Mucosa of descending colon (tissue), 3 donors: ENCODE measurements at regions not wholly inside any gene's neighbourhood (a gene's known extent, or its start where the extent isn't known, plus 50 kb on each side); places are given as distances from the start of the nearest gene placed in this dataset.
"Not testable (repeated sequence)": the region's sequence is repeated elsewhere in the genome, so short reads cannot be mapped to it uniquely, and the experiment has no call there.

Experiments
- ATAC-seq: fragments of 200-7000 bp; cut with Tn5 transposase; one replicate; pipeline ENCODE4 v1.9.1; 2020; ENCODE audit warnings: mild to moderate bottlenecking, moderate library complexity
- DNase-seq, 3 donors: peaks; one replicate each; pipeline ENCODE4 v3.0.0-alpha.2; 2020
- H3K36me3 ChIP-seq: fragments of 200-600 bp; one replicate; pipeline ENCODE4 v1.8.0; 2021; ENCODE audit warnings: low read depth, mild to moderate bottlenecking
- H3K4me1 ChIP-seq: fragments of 200-600 bp; one replicate; pipeline ENCODE4 v1.8.0; 2021; ENCODE audit warnings: low read depth, mild to moderate bottlenecking
- H3K4me3 ChIP-seq: fragments of 200-600 bp; one replicate; pipeline ENCODE4 v1.8.0; 2021; ENCODE audit warnings: mild to moderate bottlenecking
- H3K9me3 ChIP-seq: fragments of 200-600 bp; one replicate; pipeline ENCODE4 v1.8.0; 2021; ENCODE audit warnings: mild to moderate bottlenecking
- intact Hi-C, 2 donors: fragments of 100-400 bp; cut with DNase I in 1 of 2; cut with micrococcal nuclease in 1 of 2; formaldehyde crosslinking; loops; one replicate each; pipeline versions ENCODE4 v1.11.0 to v1.11.1; 2022; cut with DNase I, micrococcal nuclease
- TF ChIP-seq, protein P1 (sequence below): fragments of 200-600 bp; IDR thresholded peaks from one replicate; pipeline ENCODE4 v1.8.0; 2022; ENCODE audit warnings: antibody characterized with exemption, mild to moderate bottlenecking
- donor health status: DM: no; HTN: no; CAD: no; lungs with moderate emphysema.
- donor health status: DM: no; HTN: no; CAD: no.
- donor health status: DM: no; HTN: yes; CAD: no.

DNA sequence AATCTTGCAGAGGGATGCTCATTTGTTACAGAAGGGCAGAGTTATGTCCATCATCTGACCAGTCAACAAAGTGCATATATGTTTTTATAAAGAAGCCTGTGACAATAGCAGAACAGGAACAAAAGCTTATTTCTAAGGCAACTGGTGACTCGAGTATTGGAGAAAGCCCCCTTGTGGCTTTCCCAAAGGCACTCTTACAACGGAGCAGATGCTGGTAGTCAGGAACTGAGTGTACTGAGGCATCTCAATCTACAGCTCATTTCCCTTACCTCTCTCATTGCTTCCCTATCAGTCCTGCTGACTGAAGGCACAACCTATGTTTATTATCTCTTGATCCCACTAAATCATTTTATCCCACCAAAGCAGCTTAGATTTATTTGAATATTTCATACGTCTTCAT, 557.1 kb upstream of the CHAC2 start:
- TF ChIP-seq, protein P1, sequence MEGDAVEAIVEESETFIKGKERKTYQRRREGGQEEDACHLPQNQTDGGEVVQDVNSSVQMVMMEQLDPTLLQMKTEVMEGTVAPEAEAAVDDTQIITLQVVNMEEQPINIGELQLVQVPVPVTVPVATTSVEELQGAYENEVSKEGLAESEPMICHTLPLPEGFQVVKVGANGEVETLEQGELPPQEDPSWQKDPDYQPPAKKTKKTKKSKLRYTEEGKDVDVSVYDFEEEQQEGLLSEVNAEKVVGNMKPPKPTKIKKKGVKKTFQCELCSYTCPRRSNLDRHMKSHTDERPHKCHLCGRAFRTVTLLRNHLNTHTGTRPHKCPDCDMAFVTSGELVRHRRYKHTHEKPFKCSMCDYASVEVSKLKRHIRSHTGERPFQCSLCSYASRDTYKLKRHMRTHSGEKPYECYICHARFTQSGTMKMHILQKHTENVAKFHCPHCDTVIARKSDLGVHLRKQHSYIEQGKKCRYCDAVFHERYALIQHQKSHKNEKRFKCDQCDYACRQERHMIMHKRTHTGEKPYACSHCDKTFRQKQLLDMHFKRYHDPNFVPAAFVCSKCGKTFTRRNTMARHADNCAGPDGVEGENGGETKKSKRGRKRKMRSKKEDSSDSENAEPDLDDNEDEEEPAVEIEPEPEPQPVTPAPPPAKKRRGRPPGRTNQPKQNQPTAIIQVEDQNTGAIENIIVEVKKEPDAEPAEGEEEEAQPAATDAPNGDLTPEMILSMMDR: no peak
- intact Hi-C loops: no loop called here

DNA sequence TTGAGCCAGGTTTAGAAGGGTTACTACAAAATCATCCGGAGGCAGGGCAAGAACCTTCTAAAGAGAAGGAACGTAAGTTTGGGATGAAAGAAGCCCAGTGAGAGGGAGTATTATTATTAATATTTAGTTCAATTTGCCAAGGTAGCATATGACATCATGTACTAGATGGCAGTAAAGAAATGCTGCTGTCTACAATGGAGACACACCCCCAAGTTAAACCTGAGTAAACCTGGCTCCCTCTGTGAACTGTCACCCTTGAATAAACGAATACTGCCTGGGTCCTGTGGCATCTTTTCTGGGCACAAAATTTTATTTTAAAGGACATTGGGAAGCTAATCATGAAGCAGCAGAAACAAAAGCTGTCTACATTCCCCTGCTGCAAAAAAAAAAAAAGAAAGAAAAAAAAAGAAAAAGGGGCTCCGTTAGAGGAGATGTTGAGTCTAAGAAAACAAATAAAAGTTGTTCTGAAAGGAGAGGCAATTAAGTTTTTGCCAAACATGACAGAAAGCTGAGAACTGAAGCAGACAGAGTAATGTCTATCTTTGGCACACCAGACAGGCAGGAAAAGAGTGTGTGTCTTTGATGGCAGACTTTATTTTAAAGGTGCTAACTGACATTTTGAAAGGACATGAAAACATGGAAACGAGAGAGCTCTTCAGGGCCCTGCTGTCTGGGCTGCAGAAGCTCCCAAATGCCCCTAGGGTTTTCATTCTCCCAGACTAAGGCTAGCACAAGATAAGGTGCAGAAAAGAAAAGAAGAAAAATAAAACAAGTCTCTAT, 557.7 kb upstream of the CHAC2 start:
- DNase-seq: no peak
- peak; percentile 64 for ATAC-seq
- TF ChIP-seq, protein P1: no peak
- no peak overlapping the region for H3K4me3 ChIP-seq
- H3K9me3 ChIP-seq: no peaks in the 10 kb centered on the region
- peaks cover 4% of the 10 kb centered on the region for H3K4me1 ChIP-seq
- H3K36me3 ChIP-seq: no peaks in the 10 kb centered on the region
- intact Hi-C loops: no loop called here

More for the DNA sequence above, 557.1 kb upstream of the CHAC2 start:
- DNase-seq (no peak), ATAC-seq (no peak)
- H3K36me3 ChIP-seq: no peaks in the 10 kb centered on the region
- H3K4me3 ChIP-seq: no peak overlapping the region
- peaks cover 4% of the 10 kb centered on the region for H3K4me1 ChIP-seq
- no peaks in the 10 kb centered on the region for H3K9me3 ChIP-seq

DNA sequence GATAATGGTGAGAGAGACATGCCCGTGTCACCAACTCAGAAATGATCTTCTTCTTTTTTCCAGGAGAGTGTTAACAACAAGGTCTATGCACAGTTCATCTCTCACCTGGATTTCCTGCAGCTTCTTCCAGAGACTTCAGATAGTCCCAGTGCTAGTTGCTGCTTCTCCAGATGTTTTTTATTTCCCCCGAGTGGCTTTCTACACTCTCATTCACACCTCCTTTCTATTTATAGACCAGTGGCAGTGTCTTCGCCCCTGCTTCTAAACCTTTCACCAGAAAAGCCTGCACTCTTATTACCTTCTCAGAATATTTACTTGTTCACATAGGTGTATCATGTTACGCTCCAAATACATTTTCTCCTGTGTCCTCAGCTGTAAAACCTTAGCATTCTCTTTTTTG, 558.8 kb upstream of the CHAC2 start:
- intact Hi-C loops: no loop called here
- no peak overlapping the region for H3K4me3 ChIP-seq
- no peak for ATAC-seq
- TF ChIP-seq, protein P1: no peak
- H3K36me3 ChIP-seq: no peaks in the 10 kb centered on the region
- H3K9me3 ChIP-seq: no peaks in the 10 kb centered on the region
- peaks cover 4% of the 10 kb centered on the region for H3K4me1 ChIP-seq
- no peak for DNase-seq

DNA sequence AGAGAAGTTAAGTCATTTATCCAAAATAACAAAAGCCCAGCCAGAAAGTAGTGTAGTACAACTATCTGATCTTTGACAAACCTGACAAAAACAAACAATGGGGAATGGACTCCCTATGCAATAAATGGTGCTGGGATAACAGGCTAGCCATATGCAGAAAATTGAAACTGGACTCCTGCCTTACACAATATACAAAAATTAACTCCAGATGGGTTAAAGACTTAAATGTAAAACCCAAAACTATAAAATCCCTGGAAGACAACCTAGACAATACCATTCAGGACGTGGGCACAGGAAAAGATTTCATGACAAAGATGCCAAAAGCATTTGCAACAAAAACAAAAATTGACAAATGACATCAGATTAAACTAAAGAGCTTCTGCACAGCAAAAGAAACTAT, 561.4 kb upstream of the CHAC2 start:
- H3K9me3 ChIP-seq, H3K4me1 ChIP-seq, DNase-seq, intact Hi-C loops, H3K36me3 ChIP-seq, H3K4me3 ChIP-seq, ATAC-seq: not testable (repeated sequence)

DNA sequence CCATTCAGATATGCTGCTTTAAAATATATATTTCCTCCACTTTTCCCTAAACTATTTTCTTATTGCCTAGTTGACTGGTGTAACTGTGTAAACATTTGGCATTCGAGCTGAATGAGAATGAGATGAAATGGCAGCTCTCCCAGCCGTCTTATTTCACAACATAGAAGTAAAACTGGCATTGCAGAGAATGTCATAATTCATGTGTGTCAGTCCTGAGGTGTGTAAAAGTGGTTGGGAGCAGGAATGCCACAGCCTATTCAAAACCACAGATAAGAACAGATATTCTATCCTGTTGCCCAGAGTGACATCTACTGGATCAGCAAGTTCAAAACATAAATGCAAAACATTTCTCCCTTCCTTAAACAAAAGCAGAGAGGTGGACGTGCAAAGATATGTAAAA, 565.5 kb upstream of the CHAC2 start:
- Histone ChIP-seq H3K4me3 (no peak overlapping the region), H3K4me1 (peaks cover 3% of the 10 kb centered on the region), H3K36me3 (no peaks in the 10 kb centered on the region), H3K9me3 (no peaks in the 10 kb centered on the region)
- TF ChIP-seq, protein P1: no peak
- ATAC-seq (peak; percentile 99), DNase-seq (peak in 1 of 3 donors; percentile 59)
- intact Hi-C loops: no loop called here

DNA sequence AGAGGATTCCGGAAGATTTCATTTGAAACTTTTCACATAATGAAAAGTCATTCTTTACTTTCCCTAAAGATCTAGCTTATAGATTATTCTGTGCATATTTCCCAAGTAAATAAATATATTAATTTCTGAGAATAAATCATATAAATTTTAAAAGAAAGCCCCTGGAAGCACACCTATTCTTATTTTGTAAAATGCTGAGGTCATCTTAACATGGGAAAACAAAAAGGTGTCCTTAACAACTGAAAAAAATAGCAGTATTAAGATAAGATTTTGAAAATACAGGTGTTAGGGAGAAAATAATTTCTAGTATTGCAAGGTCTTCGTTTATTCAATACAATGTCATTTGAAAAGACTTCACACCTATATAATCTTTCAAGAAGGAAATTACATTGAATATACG, 567.5 kb upstream of the CHAC2 start:
- intact Hi-C loops: no loop called here
- H3K4me1 ChIP-seq: peaks cover 3% of the 10 kb centered on the region
- ATAC-seq (no peak), DNase-seq (no peak)
- TF ChIP-seq, protein P1: no peak
- H3K4me3 ChIP-seq: no peak overlapping the region
- no peaks in the 10 kb centered on the region for H3K9me3 ChIP-seq
- H3K36me3 ChIP-seq: no peaks in the 10 kb centered on the region
